Panc1 (cell line): ENCODE measurements at regions not wholly inside any gene's neighbourhood (a gene's known extent, or its start where the extent isn't known, plus 50 kb on each side); places are given as distances from the start of the nearest gene placed in this dataset.
"Not testable (repeated sequence)": the region's sequence is repeated elsewhere in the genome, so short reads cannot be mapped to it uniquely, and the experiment has no call there.

ENCODE experiments used
- CTCF ChIP-seq: fragments of 450-650 bp; IDR thresholded peaks from 2 replicates; pipeline ENCODE4 v1.5.1; 2017; ENCODE audit warnings: mild to moderate bottlenecking
- POLR2AphosphoS5 ChIP-seq: IDR thresholded peaks from 2 replicates; pipeline ENCODE4 v1.6.1; 2012; ENCODE audit warnings: mild to moderate bottlenecking, low read depth, low read length, moderate library complexity
- REST ChIP-seq, 2 experiments: IDR thresholded peaks; 2 replicates each; pipeline ENCODE4 v1.6.1; 2011 to 2012; ENCODE audit warnings: low read depth in 2 of 2, control low read depth in 1 of 2, low read length in 1 of 2, mild to moderate bottlenecking in 1 of 2, moderate library complexity in 1 of 2; ENCODE audit not compliant: insufficient read depth in 1 of 2
- SIN3A ChIP-seq: IDR thresholded peaks from 2 replicates; pipeline ENCODE4 v1.6.1; 2012; ENCODE audit warnings: low read depth, mild to moderate bottlenecking, low read length, moderate library complexity, borderline replicate concordance; ENCODE audit not compliant: insufficient read depth
- TCF7L2 ChIP-seq: IDR thresholded peaks from 2 replicates; pipeline ENCODE4 v1.6.1; 2011; ENCODE audit warnings: mild to moderate bottlenecking, low read depth, low read length, inconsistent platforms

GRCh38 chr1:189261128-189261527, 1216.5 kb downstream of the BRINP3 start:
- not testable (repeated sequence) for TF ChIP-seq CTCF; POLR2AphosphoS5; TCF7L2; SIN3A; REST (IDR thresholded peaks at IDR 0.05; ENCODE audit: insufficient read depth in 1 of 2, low read depth in 2 of 2, low read length in 1 of 2)
